ENCODE measurements at regions not wholly inside any gene's neighbourhood (a gene's known extent, or its start where the extent isn't known, plus 50 kb on each side); places are given as distances from the start of the nearest gene placed in this dataset.

GRCh38 chr2:194946826-194947225 lies 710.2 kb upstream of the SLC39A10 start:
- Histone ChIP-seq H3K27me3 (ENCODE audit: control insufficient read depth, insufficient read depth, low read length) (no peaks in the 10 kb centered on the region), H3K4me1 (ENCODE audit: control insufficient read depth, insufficient read depth, low read length) (no peaks in the 10 kb centered on the region), H3K36me3 (ENCODE audit: control insufficient read depth, insufficient read depth, low read length) (no peaks in the 10 kb centered on the region), H3K27ac (ENCODE audit: low read depth, low read length) (no peak overlapping the region), H3K9me3 (ENCODE audit: control insufficient read depth, insufficient read depth, low read length) (no peaks in the 10 kb centered on the region), H3K4me3 (ENCODE audit: low read depth, low read length) (no peak overlapping the region)
- no CpG with 5 or more reads among the region's 1 CpG for WGBS (ENCODE audit: insufficient coverage)
- DNase-seq (ENCODE audit: low read depth in 4 of 6, low spot score in 6 of 6): no peak

GRCh38 chr2:194938066-194938465 lies 719.0 kb upstream of the SLC39A10 start:
- WGBS (ENCODE audit: insufficient coverage): no CpG with 5 or more reads among the region's 2 CpGs
- Histone ChIP-seq H3K27me3 (ENCODE audit: control insufficient read depth, insufficient read depth, low read length) (no peaks in the 10 kb centered on the region), H3K4me1 (ENCODE audit: control insufficient read depth, insufficient read depth, low read length) (no peaks in the 10 kb centered on the region), H3K36me3 (ENCODE audit: control insufficient read depth, insufficient read depth, low read length) (no peaks in the 10 kb centered on the region), H3K4me3 (ENCODE audit: low read depth, low read length) (no peak overlapping the region), H3K27ac (ENCODE audit: low read depth, low read length) (no peak overlapping the region), H3K9me3 (ENCODE audit: control insufficient read depth, insufficient read depth, low read length) (no peaks in the 10 kb centered on the region)
- DNase-seq (ENCODE audit: low read depth in 4 of 6, low spot score in 6 of 6): no peak

GRCh38 chr2:194927489-194927888 lies 729.5 kb upstream of the SLC39A10 start:
- Histone ChIP-seq H3K9me3 (ENCODE audit: control insufficient read depth, insufficient read depth, low read length) (no peaks in the 10 kb centered on the region), H3K27me3 (ENCODE audit: control insufficient read depth, insufficient read depth, low read length) (no peaks in the 10 kb centered on the region), H3K27ac (ENCODE audit: low read depth, low read length) (no peak overlapping the region), H3K36me3 (ENCODE audit: control insufficient read depth, insufficient read depth, low read length) (no peaks in the 10 kb centered on the region), H3K4me3 (ENCODE audit: low read depth, low read length) (no peak overlapping the region), H3K4me1 (ENCODE audit: control insufficient read depth, insufficient read depth, low read length) (no peaks in the 10 kb centered on the region)
- WGBS (ENCODE audit: insufficient coverage): 87% methylated on average over 3 of the region's 7 CpGs
- DNase-seq (ENCODE audit: low read depth in 4 of 6, low spot score in 6 of 6): no peak

GRCh38 chr2:194926873-194927272 lies 730.2 kb upstream of the SLC39A10 start:
- Histone ChIP-seq H3K36me3 (ENCODE audit: control insufficient read depth, insufficient read depth, low read length) (no peaks in the 10 kb centered on the region), H3K4me1 (ENCODE audit: control insufficient read depth, insufficient read depth, low read length) (no peaks in the 10 kb centered on the region), H3K9me3 (ENCODE audit: control insufficient read depth, insufficient read depth, low read length) (no peaks in the 10 kb centered on the region), H3K27me3 (ENCODE audit: control insufficient read depth, insufficient read depth, low read length) (no peaks in the 10 kb centered on the region), H3K4me3 (ENCODE audit: low read depth, low read length) (no peak overlapping the region), H3K27ac (ENCODE audit: low read depth, low read length) (no peak overlapping the region)
- WGBS (ENCODE audit: insufficient coverage): 33% methylated on average over 1 of the region's 1 CpG
- no peak for DNase-seq (ENCODE audit: low read depth in 4 of 6, low spot score in 6 of 6)

- no peaks in the 10 kb centered on the region for H3K36me3 ChIP-seq (ENCODE audit: control insufficient read depth, insufficient read depth, low read length)
- no CpG with 5 or more reads among the region's 4 CpGs for WGBS (ENCODE audit: insufficient coverage)
- no peak for DNase-seq (ENCODE audit: low read depth in 4 of 6, low spot score in 6 of 6)
Measured at GRCh38 chr2:194925742-194926141, 731.3 kb upstream of the SLC39A10 start.

GRCh38 chr2:194917519-194917918 lies 739.5 kb upstream of the SLC39A10 start:
- DNase-seq (ENCODE audit: low read depth in 4 of 6, low spot score in 6 of 6): no peak
- H3K36me3 ChIP-seq (ENCODE audit: control insufficient read depth, insufficient read depth, low read length): no peaks in the 10 kb centered on the region
- H3K27ac ChIP-seq (ENCODE audit: low read depth, low read length): no peak overlapping the region
- H3K4me3 ChIP-seq (ENCODE audit: low read depth, low read length): no peak overlapping the region
- H3K27me3 ChIP-seq (ENCODE audit: control insufficient read depth, insufficient read depth, low read length): no peaks in the 10 kb centered on the region
- H3K4me1 ChIP-seq (ENCODE audit: control insufficient read depth, insufficient read depth, low read length): no peaks in the 10 kb centered on the region
- H3K9me3 ChIP-seq (ENCODE audit: control insufficient read depth, insufficient read depth, low read length): no peaks in the 10 kb centered on the region

More at GRCh38 chr2:194925742-194926141, 731.3 kb upstream of the SLC39A10 start:
- Histone ChIP-seq H3K4me1 (ENCODE audit: control insufficient read depth, insufficient read depth, low read length) (no peaks in the 10 kb centered on the region), H3K27me3 (ENCODE audit: control insufficient read depth, insufficient read depth, low read length) (no peaks in the 10 kb centered on the region), H3K9me3 (ENCODE audit: control insufficient read depth, insufficient read depth, low read length) (no peaks in the 10 kb centered on the region), H3K4me3 (ENCODE audit: low read depth, low read length) (no peak overlapping the region), H3K27ac (ENCODE audit: low read depth, low read length) (no peak overlapping the region)

- Histone ChIP-seq H3K27me3 (ENCODE audit: control insufficient read depth, insufficient read depth, low read length) (no peaks in the 10 kb centered on the region), H3K27ac (ENCODE audit: low read depth, low read length) (no peak overlapping the region), H3K9me3 (ENCODE audit: control insufficient read depth, insufficient read depth, low read length) (no peaks in the 10 kb centered on the region), H3K4me3 (ENCODE audit: low read depth, low read length) (no peak overlapping the region), H3K4me1 (ENCODE audit: control insufficient read depth, insufficient read depth, low read length) (no peaks in the 10 kb centered on the region), H3K36me3 (ENCODE audit: control insufficient read depth, insufficient read depth, low read length) (no peaks in the 10 kb centered on the region)
- no CpG with 5 or more reads among the region's 1 CpG for WGBS (ENCODE audit: insufficient coverage)
- no peak for DNase-seq (ENCODE audit: low read depth in 4 of 6, low spot score in 6 of 6)
Measured at GRCh38 chr2:194915485-194915884, 741.5 kb upstream of the SLC39A10 start.

- Histone ChIP-seq H3K27me3 (ENCODE audit: control insufficient read depth, insufficient read depth, low read length) (no peaks in the 10 kb centered on the region), H3K4me1 (ENCODE audit: control insufficient read depth, insufficient read depth, low read length) (no peaks in the 10 kb centered on the region), H3K4me3 (ENCODE audit: low read depth, low read length) (no peak overlapping the region), H3K9me3 (ENCODE audit: control insufficient read depth, insufficient read depth, low read length) (no peaks in the 10 kb centered on the region), H3K36me3 (ENCODE audit: control insufficient read depth, insufficient read depth, low read length) (no peaks in the 10 kb centered on the region), H3K27ac (ENCODE audit: low read depth, low read length) (no peak overlapping the region)
- DNase-seq (ENCODE audit: low read depth in 4 of 6, low spot score in 6 of 6): no peak
- 94% methylated on average over 3 of the region's 4 CpGs for WGBS (ENCODE audit: insufficient coverage)
Measured at GRCh38 chr2:194907569-194907968, 749.5 kb upstream of the SLC39A10 start.

GRCh38 chr2:194896871-194897270 lies 760.2 kb upstream of the SLC39A10 start:
- Histone ChIP-seq H3K9me3 (ENCODE audit: control insufficient read depth, insufficient read depth, low read length) (no peaks in the 10 kb centered on the region), H3K4me1 (ENCODE audit: control insufficient read depth, insufficient read depth, low read length) (no peaks in the 10 kb centered on the region), H3K36me3 (ENCODE audit: control insufficient read depth, insufficient read depth, low read length) (no peaks in the 10 kb centered on the region), H3K4me3 (ENCODE audit: low read depth, low read length) (no peak overlapping the region), H3K27ac (ENCODE audit: low read depth, low read length) (no peak overlapping the region), H3K27me3 (ENCODE audit: control insufficient read depth, insufficient read depth, low read length) (no peaks in the 10 kb centered on the region)
- no peak for DNase-seq (ENCODE audit: low read depth in 4 of 6, low spot score in 6 of 6)
- 85% methylated on average over 1 of the region's 2 CpGs for WGBS (ENCODE audit: insufficient coverage)

GRCh38 chr2:194883711-194884110 lies 773.3 kb upstream of the SLC39A10 start:
- H3K9me3 ChIP-seq (ENCODE audit: control insufficient read depth, insufficient read depth, low read length): no peaks in the 10 kb centered on the region
- no peaks in the 10 kb centered on the region for H3K4me1 ChIP-seq (ENCODE audit: control insufficient read depth, insufficient read depth, low read length)
- H3K27me3 ChIP-seq (ENCODE audit: control insufficient read depth, insufficient read depth, low read length): no peaks in the 10 kb centered on the region
- no peaks in the 10 kb centered on the region for H3K36me3 ChIP-seq (ENCODE audit: control insufficient read depth, insufficient read depth, low read length)
- WGBS (ENCODE audit: insufficient coverage): no CpG with 5 or more reads among the region's 2 CpGs
- DNase-seq (ENCODE audit: low read depth in 4 of 6, low spot score in 6 of 6): peak in 2 of 6 donors; percentile 18 to 48
- no peak overlapping the region for H3K4me3 ChIP-seq (ENCODE audit: low read depth, low read length)
- H3K27ac ChIP-seq (ENCODE audit: low read depth, low read length): no peak overlapping the region

All from spinal cord (tissue), 9 donors.